B cell (primary cell): ENCODE measurements at regions not wholly inside any gene's neighbourhood (a gene's known extent, or its start where the extent isn't known, plus 50 kb on each side); places are given as distances from the start of the nearest gene placed in this dataset.

ENCODE experiments used
- ATAC-seq: fragments of 200-7000 bp; cut with Tn5 transposase; one replicate; pipeline ENCODE4 v1.10.0; 2021; ENCODE audit warnings: low read depth, mild to moderate bottlenecking, moderate number of reproducible peaks, moderate library complexity
- CTCF ChIA-PET: fragments of 350-600 bp; sonication (Branson Sonifier 250); formaldehyde crosslinking; loops from one replicate; lab custom pipeline; 2021; ENCODE audit warnings: antibody characterized with exemption, inconsistent platforms; lab: Charles Lee
- POLR2A ChIA-PET: fragments of 350-600 bp; sonication (Branson Sonifier 250); formaldehyde crosslinking; loops from one replicate; lab custom pipeline; 2021; ENCODE audit warnings: antibody characterized with exemption; lab: Charles Lee
- DNase-seq: peaks from one replicate; pipeline ENCODE4 v3.0.0; 2013
- H2AFZ ChIP-seq: 2 replicates; pipeline ENCODE4 v1.6.1; 2012; ENCODE audit warnings: mild to moderate bottlenecking, low read depth, low read length; ENCODE audit not compliant: insufficient read depth, poor library complexity, severe bottlenecking
- H3K27ac ChIP-seq, 2 donors: 1 replicate in 1 of 2; 2 replicates in 1 of 2; pipeline ENCODE4 v1.5.1; 2012 to 2013; ENCODE audit warnings: low read length in 2 of 2, mild to moderate bottlenecking in 2 of 2, moderate library complexity in 1 of 2
- H3K27me3 ChIP-seq, 4 experiments: fragments of 200-600 bp in 1 of 4; sonication (generic) in 1 of 4; replicated peaks in 1 of 4; 1 replicate in 2 of 4; 2 replicates in 2 of 4; pipeline versions ENCODE4 v1.6.1 to v1.7.0; 2013 to 2016; ENCODE audit warnings: low read length in 3 of 4, mild to moderate bottlenecking in 2 of 4, mixed read lengths in 1 of 4, moderate library complexity in 1 of 4; ENCODE audit not compliant: insufficient read depth in 4 of 4, control insufficient read depth in 3 of 4; ENCODE audit errors: control extremely low read depth in 1 of 4
- H3K36me3 ChIP-seq, 2 experiments: replicated peaks in 1 of 2; 1 replicate in 1 of 2; 2 replicates in 1 of 2; pipeline versions ENCODE4 v1.6.1 to v1.7.1; 2013; ENCODE audit warnings: low read length in 1 of 2; ENCODE audit not compliant: insufficient read depth in 2 of 2, control insufficient read depth in 1 of 2; ENCODE audit errors: control extremely low read depth in 1 of 2, extremely low read depth in 1 of 2
- H3K4me1 ChIP-seq, 2 donors: fragments of 200-600 bp in 1 of 2; sonication (generic) in 1 of 2; 1 replicate in 1 of 2; 2 replicates in 1 of 2; pipeline versions ENCODE4 v1.5.1 to v1.6.1; 2013 to 2017; ENCODE audit warnings: low read length in 2 of 2; ENCODE audit not compliant: control insufficient read depth in 2 of 2, insufficient read depth in 2 of 2
- H3K4me2 ChIP-seq: replicated peaks from 2 replicates; pipeline ENCODE3; 2012; ENCODE audit warnings: mild to moderate bottlenecking, low read depth, low read length; ENCODE audit not compliant: poor library complexity, severe bottlenecking
- H3K4me3 ChIP-seq, 5 experiments: fragments of 200-600 bp in 1 of 5; sonication (generic) in 1 of 5; 1 replicate in 3 of 5; 2 replicates in 2 of 5; pipeline versions ENCODE4 v1.5.1 to v1.7.0; 2011 to 2016; ENCODE audit warnings: low read length in 4 of 5, mild to moderate bottlenecking in 4 of 5, low read depth in 2 of 5, control low read depth in 1 of 5, moderate library complexity in 1 of 5; ENCODE audit not compliant: insufficient read depth in 1 of 5; ENCODE audit errors: control extremely low read depth in 1 of 5, extremely low read depth in 1 of 5
- H3K79me2 ChIP-seq: fragments of 200-600 bp; sonication (generic); one replicate; pipeline ENCODE4 v1.6.0; 2016; ENCODE audit warnings: low read length; ENCODE audit not compliant: control insufficient read depth, insufficient read depth
- H3K9ac ChIP-seq: fragments of 200-600 bp; sonication (generic); 2 replicates; pipeline ENCODE4 v1.6.1; 2017; ENCODE audit warnings: mild to moderate bottlenecking, low read length, moderate library complexity
- H3K9me3 ChIP-seq, 3 donors: one replicate each; pipeline versions ENCODE4 v1.6.1 to v1.7.1; 2013; ENCODE audit warnings: low read length in 2 of 3; ENCODE audit not compliant: control insufficient read depth in 2 of 3, insufficient read depth in 1 of 3; ENCODE audit errors: control extremely low read depth in 1 of 3
- H4K20me1 ChIP-seq: 2 replicates; pipeline ENCODE4 v1.6.0; 2012; ENCODE audit warnings: mild to moderate bottlenecking, low read length; ENCODE audit not compliant: insufficient read depth, control insufficient read depth, poor library complexity, severe bottlenecking
- H3K27ac Mint-ChIP-seq: one replicate; pipeline ENCODE4 v1.8.0; 2021; ENCODE audit warnings: mixed read lengths
- H3K27me3 Mint-ChIP-seq: one replicate; pipeline ENCODE4 v1.8.0; 2021; ENCODE audit warnings: mixed read lengths
- H3K4me1 Mint-ChIP-seq: one replicate; pipeline ENCODE4 v1.8.0; 2021; ENCODE audit warnings: mixed read lengths
- H3K4me3 Mint-ChIP-seq: one replicate; pipeline ENCODE4 v1.8.0; 2021; ENCODE audit warnings: mixed read lengths
- H3K9me3 Mint-ChIP-seq: one replicate; pipeline ENCODE4 v1.8.0; 2022; ENCODE audit warnings: mixed read lengths; ENCODE audit not compliant: insufficient read depth
- CTCF ChIP-seq: fragments of 200-600 bp; IDR thresholded peaks from one replicate; pipeline ENCODE4 v1.8.0; 2022; ENCODE audit warnings: antibody characterized with exemption, mild to moderate bottlenecking
- EZH2 ChIP-seq: IDR thresholded peaks from 2 replicates; pipeline ENCODE4 v1.6.1; 2012; ENCODE audit warnings: borderline replicate concordance, low read depth, mild to moderate bottlenecking, moderate library complexity, low read length; ENCODE audit not compliant: insufficient read depth, poor library complexity, severe bottlenecking
- WGBS: methylation state at CpG from one replicate; pipeline ENCODE4 v1.1.5; 2013; ENCODE audit warnings: missing lambda C conversion rate; ENCODE audit not compliant: insufficient coverage; 5-methylcytosine and 5-hydroxymethylcytosine counted together
- intact Hi-C: fragments of 100-400 bp; cut with micrococcal nuclease; formaldehyde crosslinking; loops from one replicate; pipeline ENCODE4 v1.10.0; 2022

- no peaks in the 10 kb centered on the region for H3K4me1 ChIP-seq
- no peaks in the 10 kb centered on the region for H3K79me2 ChIP-seq
- no peak for DNase-seq
- no CpG with 5 or more reads among the region's 2 CpGs for WGBS
- ChIA-PET POLR2A (no interaction called here), CTCF (no interaction called here)
- Mint-ChIP-seq H3K27me3 (no peaks in the 10 kb centered on the region), H3K4me1 (no peaks in the 10 kb centered on the region), H3K27ac (no peak overlapping the region), H3K4me3 (no peak overlapping the region), H3K9me3 (peaks cover 3% of the 10 kb centered on the region)
- no peaks in the 10 kb centered on the region for H3K9me3 ChIP-seq
- no peaks in the 10 kb centered on the region for H3K36me3 ChIP-seq
- intact Hi-C loops = no loop called here
- H3K27me3 ChIP-seq = no peaks in the 10 kb centered on the region
- no peak overlapping the region for H3K4me2 ChIP-seq
- H3K4me3 ChIP-seq = no peak overlapping the region
- H2AFZ ChIP-seq = no peak overlapping the region
- no peak overlapping the region for H3K9ac ChIP-seq
- H4K20me1 ChIP-seq = no peaks in the 10 kb centered on the region
- no peak overlapping the region for H3K27ac ChIP-seq
- no peak for ATAC-seq
- TF ChIP-seq EZH2 (no peak), CTCF (no peak)
These were observed 262.5 kb downstream of the AHR start for GRCh38 chr7:17560966-17561365.

GRCh38 chr7:17564678-17565212 is 266.3 kb downstream of the AHR start:
- H3K4me2 ChIP-seq = no peak overlapping the region
- H4K20me1 ChIP-seq = no peaks in the 10 kb centered on the region
- DNase-seq (no peak), ATAC-seq (no peak)
- Mint-ChIP-seq H3K4me3 (no peak overlapping the region), H3K27ac (no peak overlapping the region), H3K27me3 (no peaks in the 10 kb centered on the region), H3K9me3 (peaks cover 6% of the 10 kb centered on the region), H3K4me1 (no peaks in the 10 kb centered on the region)
- H3K27me3 ChIP-seq = no peaks in the 10 kb centered on the region
- H3K9ac ChIP-seq = no peak overlapping the region
- no peaks in the 10 kb centered on the region for H3K36me3 ChIP-seq
- no peak overlapping the region for H3K27ac ChIP-seq
- TF ChIP-seq EZH2 (no peak), CTCF (no peak)
- H3K9me3 ChIP-seq = no peaks in the 10 kb centered on the region
- no peaks in the 10 kb centered on the region for H3K4me1 ChIP-seq
- intact Hi-C loops = no loop called here
- no peak overlapping the region for H2AFZ ChIP-seq
- H3K79me2 ChIP-seq = no peaks in the 10 kb centered on the region
- CTCF ChIA-PET = no interaction called here
- POLR2A ChIA-PET = no interaction called here
- no CpG with 5 or more reads among the region's 3 CpGs for WGBS
- H3K4me3 ChIP-seq = no peak overlapping the region
